T follicular helper cell (primary cell): ENCODE measurements at regions not wholly inside any gene's neighbourhood (a gene's known extent, or its start where the extent isn't known, plus 50 kb on each side); places are given as distances from the start of the nearest gene placed in this dataset.
"Not testable (repeated sequence)": the region's sequence is repeated elsewhere in the genome, so short reads cannot be mapped to it uniquely, and the experiment has no call there.

Experiments
- DNase-seq: peaks from one replicate; pipeline ENCODE4 v3.0.0-alpha.2; 2020; ENCODE audit warnings: low read depth

DNA sequence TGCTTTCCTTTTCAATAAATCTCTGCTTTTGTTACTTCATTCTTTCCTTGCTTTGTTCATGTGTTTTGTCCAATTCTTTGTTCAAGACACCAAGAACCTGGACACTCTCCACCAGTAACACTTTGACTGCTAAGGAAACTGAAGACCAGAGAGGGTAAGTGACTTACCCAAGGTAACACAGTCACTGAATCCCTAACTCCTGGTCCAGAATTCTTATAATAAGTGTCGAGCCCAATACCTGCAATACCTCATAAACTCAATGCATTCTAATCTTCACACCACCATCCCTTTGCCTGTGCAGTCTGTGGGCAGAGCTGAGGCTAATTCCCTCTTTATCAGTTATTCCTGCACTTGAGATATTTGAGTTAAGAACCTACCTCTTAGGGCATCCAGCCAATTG, 237.8 kb downstream of the UACA start:
- DNase-seq = no peak

DNA sequence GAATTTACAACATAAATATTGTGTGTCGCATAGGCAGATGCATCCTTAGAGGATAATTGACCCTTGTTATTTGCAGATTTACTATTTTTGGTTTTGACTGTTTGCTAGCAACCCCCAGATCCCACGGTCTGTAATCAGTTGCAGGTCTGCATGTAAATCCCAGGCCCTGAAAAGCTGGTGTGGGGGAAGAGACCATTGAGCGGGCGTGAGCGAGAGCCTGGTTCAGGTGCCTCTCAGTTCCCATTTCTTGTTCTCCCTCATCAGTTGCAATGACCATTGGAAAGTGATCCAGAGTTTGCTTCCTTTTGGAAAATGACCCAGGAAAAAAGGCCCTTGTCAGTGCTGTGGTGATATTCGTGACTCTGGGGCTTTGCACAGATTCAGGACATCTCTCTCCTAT, 238.9 kb downstream of the UACA start:
- no peak for DNase-seq

DNA sequence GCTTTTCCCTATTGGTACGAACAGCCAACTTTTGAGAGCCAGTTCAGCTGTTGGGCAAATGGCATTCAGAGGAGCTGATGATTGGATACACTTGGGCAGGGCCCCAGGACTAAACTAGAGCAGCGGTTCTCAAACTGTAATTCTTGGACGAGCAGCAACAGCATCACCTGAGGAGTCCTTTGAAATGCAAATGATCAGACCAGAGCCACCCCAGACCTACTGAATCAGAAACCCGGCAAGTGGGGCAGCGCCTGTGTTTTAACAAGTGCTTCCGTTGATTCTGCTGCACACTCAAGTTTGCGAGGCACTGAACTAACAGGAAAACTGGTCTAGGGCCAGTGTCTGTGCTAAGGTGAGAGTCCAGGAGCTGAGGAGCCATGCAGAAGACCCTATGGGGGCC, 239.7 kb downstream of the UACA start:
- no peak for DNase-seq

DNA sequence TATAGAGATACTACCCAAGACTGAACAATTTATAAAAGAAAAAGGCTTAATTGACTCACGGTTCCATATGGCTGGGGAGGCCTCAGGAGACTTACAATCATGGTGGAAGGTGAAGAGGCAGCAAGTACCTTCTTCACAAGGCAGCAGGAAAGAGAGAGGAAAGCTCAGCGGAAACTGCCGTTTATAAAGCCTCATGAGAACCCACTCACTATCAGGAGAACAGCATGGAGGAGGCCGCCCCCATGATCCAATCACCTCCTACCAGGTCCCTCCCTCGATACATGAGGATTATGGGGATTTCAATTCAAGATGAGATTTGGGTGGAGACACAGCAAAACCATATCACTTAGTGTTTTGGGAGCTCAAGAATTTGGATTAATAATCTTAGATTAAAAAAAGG, 240.2 kb downstream of the UACA start:
- no peak for DNase-seq

DNA sequence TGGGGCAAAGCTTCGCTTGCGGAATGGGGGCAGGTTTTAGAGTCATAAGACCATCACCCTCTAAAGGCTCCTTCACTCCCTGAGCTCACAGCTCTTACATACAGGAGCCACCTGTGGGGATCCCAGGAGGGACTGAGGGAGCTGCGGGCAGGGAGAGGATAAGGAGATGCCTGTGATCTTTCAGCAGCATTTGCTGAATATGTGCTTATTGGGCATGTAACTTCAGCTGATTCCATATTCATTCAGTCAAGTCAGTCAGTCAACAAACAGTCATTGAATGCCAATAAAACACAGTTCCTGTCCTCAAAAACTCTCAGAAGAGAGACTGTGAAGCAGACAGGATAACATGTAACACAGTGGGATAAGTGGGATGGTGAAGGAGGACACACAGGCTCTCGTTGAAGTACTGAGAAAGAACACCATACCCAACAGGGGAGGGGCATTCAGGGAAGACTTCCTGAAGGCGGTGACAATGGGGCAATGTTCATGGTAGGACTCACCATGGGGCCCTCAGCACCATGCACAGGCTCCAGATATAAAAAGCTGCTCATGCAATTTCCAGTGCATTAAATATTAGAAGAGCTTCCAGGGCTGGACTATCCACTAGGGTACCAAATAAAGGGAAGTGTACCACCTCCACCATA, 240.9 kb downstream of the UACA start:
- DNase-seq = no peak

DNA sequence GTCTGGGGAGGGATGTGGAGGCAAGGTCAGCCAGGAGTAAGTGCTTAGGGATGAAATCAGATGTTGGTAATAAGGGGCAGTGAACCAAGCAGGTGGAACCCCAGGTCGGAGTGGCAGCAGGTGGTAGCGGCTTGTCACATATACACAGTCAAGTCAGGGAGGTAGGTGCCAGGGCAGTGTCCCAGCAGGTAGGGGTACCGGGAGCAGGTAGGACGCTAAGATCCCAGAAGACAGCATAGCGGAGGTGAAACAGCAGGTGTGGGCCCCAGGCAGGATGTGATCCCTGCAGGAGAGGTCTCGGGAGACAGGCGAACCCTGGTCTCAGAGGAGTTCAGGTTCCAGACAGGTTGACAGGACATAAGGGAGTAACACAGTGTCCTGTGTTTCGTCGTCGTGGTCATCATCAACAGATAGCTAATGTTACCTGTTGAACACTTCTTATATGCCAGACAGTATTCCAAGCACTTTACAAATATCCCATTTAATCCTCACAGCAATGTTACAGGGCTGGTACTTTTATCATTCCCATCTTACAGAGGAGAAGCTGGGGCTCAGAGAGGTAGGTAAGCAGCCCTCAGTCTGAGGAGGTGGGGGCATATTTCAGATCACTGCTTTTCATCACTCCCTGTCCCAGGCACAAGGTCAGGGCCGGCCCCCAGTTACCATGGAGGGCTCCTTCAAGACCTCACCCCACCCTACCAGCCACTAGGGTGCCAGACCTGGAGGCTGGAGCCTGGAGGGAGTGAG, 241.6 kb downstream of the UACA start:
- DNase-seq = no peak

DNA sequence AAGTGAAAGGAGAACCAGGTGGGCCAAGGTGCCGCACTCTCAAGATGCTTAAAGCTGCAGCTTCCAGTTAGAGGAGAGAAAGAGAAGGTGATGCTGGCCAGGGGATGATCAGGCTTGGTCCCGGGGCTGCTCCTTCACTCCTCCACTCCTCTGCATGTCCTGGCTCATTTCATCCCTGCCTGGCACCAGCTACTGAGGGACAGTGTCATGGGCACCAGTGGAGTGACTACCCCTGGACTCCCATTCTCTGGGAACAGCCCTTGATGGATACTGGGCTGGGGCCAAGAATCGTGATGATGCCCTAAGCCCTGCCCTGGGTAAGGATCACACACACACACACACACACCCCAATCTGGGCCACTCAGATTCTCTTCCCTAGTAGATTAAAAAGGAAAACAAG, 243.7 kb downstream of the UACA start:
- DNase-seq = no peak

DNA sequence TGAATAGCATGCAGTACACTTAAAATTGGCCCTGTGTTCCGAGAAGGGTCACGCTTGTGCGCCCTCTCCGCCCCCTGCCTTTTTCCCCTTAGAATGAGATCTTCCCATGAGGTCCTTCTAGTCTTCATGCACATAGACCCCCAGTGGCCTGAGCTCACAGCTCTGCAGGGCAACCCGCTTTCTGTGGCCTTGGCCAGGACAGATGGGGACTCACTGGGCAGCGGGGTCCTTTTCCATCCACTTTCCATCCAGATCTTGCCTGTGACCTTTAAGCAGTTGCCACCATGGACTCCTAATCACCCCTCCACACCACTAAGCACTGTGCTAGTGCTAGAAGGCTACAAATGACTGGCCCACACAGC, 244.4 kb downstream of the UACA start:
- no peak for DNase-seq

DNA sequence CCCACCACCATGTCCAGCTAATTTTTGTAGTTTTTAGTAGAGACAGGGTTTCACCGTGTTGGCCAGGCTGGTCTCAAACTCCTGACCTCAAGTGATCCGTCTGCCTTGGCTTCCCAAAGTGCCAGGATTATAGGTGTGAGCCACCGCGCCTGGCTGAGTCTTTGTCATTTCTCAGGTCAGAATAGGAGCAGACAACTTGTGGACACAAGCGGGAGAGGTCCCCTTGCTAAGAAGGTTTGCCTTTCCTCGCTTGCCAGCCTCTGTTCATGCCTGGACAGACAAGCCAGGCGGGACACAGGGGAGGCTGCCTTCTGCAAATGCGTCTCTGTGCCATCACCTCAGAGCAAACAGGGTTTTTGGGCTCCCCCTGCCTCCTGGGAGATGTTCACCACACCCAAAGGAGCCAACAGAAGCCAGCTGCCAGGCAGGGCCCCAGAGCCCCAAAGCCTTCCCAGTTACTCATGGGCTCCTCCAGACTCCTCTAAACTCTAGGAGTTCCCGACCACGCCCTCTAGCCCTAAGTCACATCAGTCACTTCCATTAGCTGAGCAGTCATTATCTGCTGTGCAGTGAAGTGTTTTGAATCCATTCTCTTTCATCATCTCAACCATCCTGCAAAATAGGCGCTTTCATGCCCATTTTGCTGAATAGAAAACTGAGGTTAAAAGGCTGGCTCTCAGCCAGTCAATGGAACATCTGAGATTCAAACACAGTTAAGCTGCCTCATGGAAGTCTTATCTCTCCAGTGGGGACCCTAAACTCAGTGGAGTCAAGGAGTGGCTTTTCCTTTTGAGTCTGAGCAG, 245.0 kb downstream of the UACA start:
- no peak for DNase-seq

DNA sequence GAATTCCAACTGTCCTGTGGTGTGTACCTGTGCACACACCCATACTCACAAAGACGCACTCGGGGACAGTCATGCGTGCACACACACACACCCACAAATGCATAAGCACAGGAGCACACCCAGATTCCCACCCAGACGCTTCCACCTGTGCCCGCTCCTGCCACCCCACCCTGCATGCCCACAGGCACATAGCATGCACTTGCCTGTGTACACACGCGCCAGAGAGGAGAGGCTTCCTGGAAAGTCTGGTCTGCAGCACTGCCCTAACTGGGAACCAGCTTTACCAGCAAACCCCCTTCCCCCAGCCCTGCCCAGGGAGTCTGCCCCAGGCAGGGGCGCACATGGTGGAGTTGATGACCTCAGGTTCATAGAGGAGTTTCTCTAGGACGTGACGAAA, 246.2 kb downstream of the UACA start:
- no peak for DNase-seq

DNA sequence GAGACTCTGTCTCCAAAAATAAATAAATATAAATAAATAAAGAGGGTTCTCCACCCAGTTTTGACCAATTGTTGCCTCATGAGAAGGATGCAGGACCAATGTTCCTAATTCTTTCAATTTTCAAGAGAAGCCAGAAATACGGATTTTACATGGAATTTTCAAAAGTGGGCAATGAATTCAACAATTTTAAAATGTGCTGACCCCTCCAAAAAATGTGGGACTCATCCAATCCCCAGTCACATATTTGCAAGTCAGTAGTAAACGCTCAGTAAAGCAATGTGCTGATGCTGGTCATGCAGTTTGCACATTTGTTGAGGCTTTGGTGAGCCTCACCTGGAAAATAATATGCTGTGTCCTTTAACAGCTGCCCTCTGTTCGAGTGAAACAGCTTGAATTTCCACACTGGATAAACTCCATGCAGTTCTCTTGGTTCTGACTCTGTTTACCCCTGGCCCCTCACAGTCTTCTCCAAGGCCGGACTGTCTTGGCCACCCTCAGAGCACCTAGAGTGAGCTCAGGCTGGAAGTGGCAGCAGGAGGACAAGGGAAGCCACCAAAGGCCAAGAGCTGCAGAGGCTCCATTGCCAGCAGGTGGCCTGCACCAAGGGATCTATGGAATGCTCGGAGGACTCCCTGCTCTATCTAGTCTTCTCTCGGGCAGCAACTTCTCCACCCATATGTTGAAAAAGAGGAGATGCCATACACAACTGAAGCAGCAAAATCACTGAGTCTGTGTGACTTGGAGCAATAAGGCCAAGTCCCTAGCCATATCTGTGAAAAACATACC, 246.8 kb downstream of the UACA start:
- DNase-seq = no peak

DNA sequence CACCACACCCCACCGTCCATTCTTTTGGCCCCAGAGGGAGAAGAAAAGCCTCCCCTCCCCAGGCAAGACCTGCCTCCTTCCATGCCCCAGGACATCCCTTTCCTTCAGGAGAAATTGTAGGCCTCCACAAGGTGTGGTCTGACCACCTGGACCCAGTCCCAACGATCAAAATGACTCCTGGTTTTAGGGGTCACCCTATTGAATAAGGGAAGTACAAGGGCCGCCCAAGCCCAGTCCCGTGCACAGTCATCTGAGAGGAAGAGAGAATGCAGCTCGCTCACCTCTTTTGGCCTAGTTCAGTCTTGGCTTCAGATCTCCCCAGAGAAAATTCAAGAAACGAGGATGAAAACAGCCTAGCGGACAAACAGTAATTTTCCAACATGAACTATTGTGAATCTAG, 249.1 kb downstream of the UACA start:
- DNase-seq = no peak

DNA sequence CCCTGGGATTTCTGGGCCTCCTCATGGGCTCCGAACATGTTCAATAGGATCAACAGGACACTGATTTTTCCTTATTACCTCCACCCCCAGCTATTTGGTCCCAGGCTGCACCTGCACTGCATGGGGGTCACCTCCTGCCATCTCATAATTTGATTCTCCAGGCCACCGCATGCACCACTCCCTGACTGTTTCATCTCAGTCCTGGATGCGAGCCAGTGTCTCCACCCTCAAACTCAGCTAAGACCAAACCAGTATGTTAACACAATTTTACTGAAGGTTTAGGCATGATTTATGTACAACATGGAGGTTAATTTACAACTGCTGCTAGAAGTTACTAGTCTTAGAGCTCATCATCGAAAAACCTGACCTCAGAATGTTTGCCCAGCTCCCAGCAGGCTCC, 249.5 kb downstream of the UACA start:
- no peak for DNase-seq

DNA sequence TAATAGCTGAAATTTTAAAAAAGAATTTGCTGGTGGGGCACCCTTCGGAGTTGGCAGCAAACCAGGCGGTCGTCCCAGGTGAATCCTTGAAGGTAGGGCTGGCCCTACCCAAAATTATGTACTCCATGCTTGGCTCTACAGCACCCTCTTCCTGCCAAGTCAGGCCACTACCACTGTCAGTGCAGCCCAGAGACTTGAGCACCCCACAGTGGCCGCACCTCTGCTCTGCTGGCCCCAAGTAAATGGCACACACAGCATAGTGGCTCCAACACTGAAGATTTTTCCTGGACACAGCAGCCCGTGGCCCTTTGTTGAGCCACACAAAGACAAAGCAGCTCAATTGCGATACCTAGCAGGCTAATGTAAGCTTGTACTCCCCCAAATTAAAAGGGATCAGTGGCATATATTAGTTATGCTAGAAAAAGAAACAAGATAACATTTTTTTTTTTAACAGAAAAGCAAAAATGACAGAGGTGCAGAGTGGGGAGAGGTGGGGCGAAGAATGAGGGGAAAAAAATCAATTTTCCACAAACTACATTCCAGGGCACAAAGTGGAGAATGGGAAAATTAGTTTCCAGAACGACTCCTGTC, 250.5 kb downstream of the UACA start:
- peak; percentile 32 for DNase-seq

DNA sequence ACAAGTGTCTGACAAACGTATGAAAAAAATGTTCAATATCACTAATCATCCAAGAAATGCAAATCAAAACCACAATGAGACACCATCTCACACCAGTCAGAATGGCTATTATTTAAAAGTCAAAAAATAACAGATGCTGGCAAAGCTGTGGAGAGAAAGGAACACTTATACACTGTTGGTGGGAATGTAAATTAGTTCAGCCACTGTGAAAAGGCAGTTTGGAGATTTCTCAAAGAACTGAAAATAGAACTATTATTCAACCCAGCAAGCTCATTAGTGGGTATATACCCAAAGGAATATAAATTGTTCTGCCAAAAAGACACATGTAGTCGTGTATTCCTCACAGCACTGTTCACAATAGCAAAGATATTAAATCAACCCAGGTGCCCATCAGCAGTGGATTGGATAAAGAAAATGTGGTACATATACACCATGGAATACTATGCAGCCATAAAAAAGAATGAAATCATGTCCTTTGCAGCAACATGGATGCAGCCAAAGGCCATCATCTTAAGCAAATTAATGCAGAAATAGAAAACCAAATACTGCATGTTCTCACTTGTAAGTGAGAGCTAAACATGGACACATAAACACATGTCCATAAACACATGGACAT, 251.3 kb downstream of the UACA start:
- DNase-seq = not testable (repeated sequence)

DNA sequence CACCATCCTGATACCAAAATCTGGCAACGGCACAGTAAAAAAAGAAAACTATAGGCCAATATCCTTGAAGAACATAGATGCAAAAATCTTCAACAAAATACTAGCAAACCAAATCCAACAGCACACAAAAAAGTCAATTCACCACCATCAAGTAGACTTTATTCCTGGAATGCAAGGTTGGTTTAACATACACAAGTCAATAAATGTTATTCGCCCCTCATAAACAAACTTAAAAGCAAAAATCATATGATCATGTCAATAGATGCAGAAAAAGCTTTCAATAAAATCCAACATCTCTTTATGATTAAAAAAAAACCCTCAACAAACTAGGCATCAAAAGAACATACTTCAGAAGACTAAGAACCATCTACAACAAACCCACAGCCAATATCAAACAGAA, 252.9 kb downstream of the UACA start:
- no peak for DNase-seq

DNA sequence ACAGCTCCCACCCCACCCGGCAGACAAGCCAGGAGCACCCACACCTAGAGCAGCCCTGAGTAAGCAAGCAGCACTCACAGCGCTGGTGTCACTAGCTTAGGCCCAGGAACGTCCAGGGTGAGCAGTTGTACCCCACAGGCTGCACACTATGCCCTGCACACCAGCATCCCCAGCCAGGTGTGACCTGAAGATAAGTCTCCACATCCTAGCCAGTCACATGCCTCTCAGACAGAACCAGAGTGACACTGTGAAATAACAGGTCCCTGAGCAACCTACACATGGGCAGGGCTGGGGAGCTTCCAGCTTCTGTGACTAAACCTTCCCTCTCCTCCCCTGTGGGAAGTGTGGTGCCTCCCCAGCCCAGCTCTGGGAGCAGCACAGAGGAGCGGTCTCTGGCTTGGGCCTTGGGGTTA, 253.6 kb downstream of the UACA start:
- no peak for DNase-seq

DNA sequence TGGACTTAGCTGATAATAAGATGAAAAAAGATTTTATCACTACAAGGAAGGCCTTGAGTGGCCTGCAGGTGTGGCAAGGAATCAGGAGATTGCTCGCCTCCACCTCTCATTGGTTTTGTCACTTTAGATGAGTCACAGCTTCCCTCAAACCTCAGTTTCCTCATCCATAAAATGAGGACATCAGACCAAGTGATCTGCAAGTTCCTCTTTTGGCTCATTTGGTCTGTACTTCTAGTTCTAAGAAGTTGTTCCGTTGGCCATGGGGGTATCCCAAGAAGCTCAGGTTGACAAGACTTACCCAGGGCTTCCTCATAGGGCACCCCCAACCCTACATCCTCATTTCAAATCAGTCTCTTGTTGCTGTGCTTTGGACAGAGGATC, 254.1 kb downstream of the UACA start:
- DNase-seq = no peak

DNA sequence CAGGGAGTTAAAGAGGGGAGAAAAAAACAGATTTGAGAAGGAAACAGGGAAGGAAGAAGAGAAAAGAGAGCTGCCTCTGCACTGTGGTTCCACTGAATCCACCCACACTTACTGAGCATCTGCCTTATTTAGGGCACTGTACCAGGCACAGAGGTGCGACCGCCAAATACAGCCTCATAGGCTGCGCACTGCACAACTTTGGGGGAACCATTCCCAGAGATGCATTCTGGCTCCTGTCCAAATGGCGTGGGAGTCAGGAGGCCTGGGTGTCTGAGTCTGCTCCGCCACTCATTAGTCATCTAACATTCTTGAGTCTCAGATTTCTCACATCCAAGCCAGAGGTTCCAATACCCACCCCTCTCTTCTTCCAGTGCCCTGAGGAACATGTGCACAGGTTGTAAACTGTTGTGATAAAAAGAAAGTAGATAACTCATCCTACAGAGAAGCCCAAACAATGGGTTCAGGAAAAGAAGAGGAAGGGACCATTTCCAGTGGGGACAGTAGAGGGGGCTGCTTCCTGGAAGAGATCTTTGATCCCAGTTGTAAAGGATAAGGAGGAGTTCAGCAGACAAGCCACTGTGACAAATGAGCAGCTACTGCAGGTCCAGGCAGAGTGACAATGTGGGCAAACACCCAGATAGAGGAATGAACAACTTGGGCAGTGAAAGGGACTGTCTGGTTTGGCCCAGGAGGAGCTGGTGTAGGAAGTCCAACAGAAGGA, 254.6 kb downstream of the UACA start:
- no peak for DNase-seq

DNA sequence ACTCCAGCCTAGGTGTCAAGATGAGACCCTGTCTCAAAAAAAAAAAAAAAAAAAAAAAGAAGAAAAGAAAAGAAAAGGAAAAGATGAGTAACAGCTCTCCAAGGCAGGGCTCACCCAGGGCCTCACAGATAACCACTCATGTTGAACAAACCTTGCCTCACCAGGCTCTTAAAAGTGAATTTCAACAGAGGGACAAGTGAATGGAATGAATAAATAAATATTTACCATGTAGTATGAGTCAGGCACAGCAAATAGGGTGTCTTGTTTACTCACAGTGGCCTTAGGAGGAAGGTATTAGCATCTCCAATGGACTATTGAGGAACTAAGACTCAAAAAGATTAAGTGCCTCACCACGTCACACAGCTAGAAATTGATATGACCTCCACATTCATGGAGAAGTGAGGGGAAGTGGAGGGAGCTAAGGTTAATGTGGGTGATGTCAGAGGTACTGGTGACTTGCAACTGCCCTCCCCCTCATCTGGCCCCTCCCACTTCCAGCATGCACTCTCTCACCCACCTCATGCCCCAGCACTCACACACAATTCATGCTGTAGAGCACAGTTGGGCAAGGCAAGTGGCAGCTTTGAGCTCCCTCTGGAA, 255.5 kb downstream of the UACA start:
- no peak for DNase-seq
